H9 (cell line): ENCODE measurements at regions not wholly inside any gene's neighbourhood (a gene's known extent, or its start where the extent isn't known, plus 50 kb on each side); places are given as distances from the start of the nearest gene placed in this dataset.

Experiments used
- DNase-seq: peaks from one replicate; pipeline ENCODE4 v3.0.0-alpha.2; 2017
- H2AFZ ChIP-seq: one replicate; pipeline ENCODE4 v1.6.1; 2013; ENCODE audit warnings: mild to moderate bottlenecking, low read length, control low read depth, moderate library complexity
- H2AK5ac ChIP-seq: 2 replicates; pipeline ENCODE4 v1.6.1; 2013; ENCODE audit warnings: low read length, control low read depth, mixed read lengths; ENCODE audit not compliant: insufficient read length
- H2BK120ac ChIP-seq: one replicate; pipeline ENCODE4 v1.6.1; 2013; ENCODE audit warnings: low read depth, mild to moderate bottlenecking, low read length, control low read depth, inconsistent platforms; ENCODE audit not compliant: poor library complexity, severe bottlenecking
- H2BK12ac ChIP-seq: 2 replicates; pipeline ENCODE4 v1.6.1; 2013; ENCODE audit warnings: low read length, control low read depth, mixed read lengths, low read depth; ENCODE audit not compliant: insufficient read length
- H2BK15ac ChIP-seq: 2 replicates; pipeline ENCODE4 v1.6.1; 2013; ENCODE audit warnings: low read depth, low read length, control low read depth
- H2BK20ac ChIP-seq: one replicate; pipeline ENCODE4 v1.6.1; 2013; ENCODE audit warnings: low read depth, mild to moderate bottlenecking, low read length, control low read depth, inconsistent platforms; ENCODE audit not compliant: poor library complexity, severe bottlenecking
- H2BK5ac ChIP-seq: 2 replicates; pipeline ENCODE4 v1.6.1; 2013; ENCODE audit warnings: low read length, control low read depth, mixed read lengths; ENCODE audit not compliant: insufficient read length
- H3K14ac ChIP-seq: 2 replicates; pipeline ENCODE4 v1.6.1; 2013; ENCODE audit warnings: low read length, control low read depth; ENCODE audit not compliant: insufficient read depth
- H3K18ac ChIP-seq: 2 replicates; pipeline ENCODE4 v1.6.1; 2013; ENCODE audit warnings: low read depth, mild to moderate bottlenecking, mixed read lengths, low read length, control low read depth; ENCODE audit not compliant: insufficient read length
- H3K23ac ChIP-seq: 2 replicates; pipeline ENCODE4 v1.6.1; 2013; ENCODE audit warnings: low read length, control low read depth, mixed read lengths, low read depth; ENCODE audit not compliant: insufficient read length
- H3K23me2 ChIP-seq: 2 replicates; pipeline ENCODE4 v1.6.1; 2013; ENCODE audit warnings: low read depth, mild to moderate bottlenecking, mixed read lengths, low read length, control low read depth; ENCODE audit not compliant: insufficient read length, poor library complexity, severe bottlenecking
- H3K27ac ChIP-seq: 2 replicates; pipeline ENCODE4 v1.5.1; 2013; ENCODE audit warnings: low read length, control low read depth, mixed read lengths, low read depth; ENCODE audit not compliant: insufficient read length
- H3K27me3 ChIP-seq: 2 replicates; pipeline ENCODE4 v1.6.1; 2013; ENCODE audit warnings: low read length, control low read depth, inconsistent platforms; ENCODE audit not compliant: insufficient read depth
- H3K4ac ChIP-seq: 2 replicates; pipeline ENCODE4 v1.6.1; 2013; ENCODE audit warnings: low read depth, mild to moderate bottlenecking, control low read depth, inconsistent platforms, low read length, moderate library complexity
- H3K4me1 ChIP-seq: 2 replicates; pipeline ENCODE4 v1.6.1; 2013; ENCODE audit warnings: low read length, control low read depth, inconsistent platforms; ENCODE audit not compliant: insufficient read depth
- H3K4me2 ChIP-seq: 2 replicates; pipeline ENCODE4 v1.6.1; 2013; ENCODE audit warnings: low read length, control low read depth, mixed read lengths; ENCODE audit not compliant: insufficient read length, insufficient read depth
- H3K56ac ChIP-seq: 2 replicates; pipeline ENCODE4 v1.6.1; 2013; ENCODE audit warnings: low read depth, mild to moderate bottlenecking, mixed read lengths, low read length, control low read depth; ENCODE audit not compliant: insufficient read length
- H3K79me1 ChIP-seq: 2 replicates; pipeline ENCODE4 v1.6.1; 2013; ENCODE audit warnings: low read depth, mild to moderate bottlenecking, moderate library complexity, low read length, control low read depth, inconsistent platforms; ENCODE audit not compliant: insufficient read depth, poor library complexity, severe bottlenecking
- H3K79me2 ChIP-seq: 2 replicates; pipeline ENCODE4 v1.6.1; 2013; ENCODE audit warnings: low read length, control low read depth, inconsistent platforms; ENCODE audit not compliant: insufficient read depth
- H3K9ac ChIP-seq: 2 replicates; pipeline ENCODE4 v1.6.1; 2013; ENCODE audit warnings: low read length, control low read depth, mixed read lengths; ENCODE audit not compliant: insufficient read length; ENCODE audit errors: extremely low read depth
- H3K9me3 ChIP-seq: one replicate; pipeline ENCODE4 v1.6.1; 2013; ENCODE audit warnings: low read depth, low read length, inconsistent platforms; ENCODE audit not compliant: control insufficient read depth
- H3T11ph ChIP-seq: one replicate; pipeline ENCODE4 v1.6.1; 2013; ENCODE audit warnings: mild to moderate bottlenecking, low read length, control low read depth, inconsistent platforms
- H4K20me1 ChIP-seq: one replicate; pipeline ENCODE4 v1.6.1; 2013; ENCODE audit not compliant: control insufficient read depth, insufficient read length, insufficient read depth
- H4K5ac ChIP-seq: 2 replicates; pipeline ENCODE4 v1.6.1; 2013; ENCODE audit warnings: low read depth, mild to moderate bottlenecking, mixed read lengths, low read length, control low read depth; ENCODE audit not compliant: insufficient read length
- H4K8ac ChIP-seq: replicated peaks from 2 replicates; pipeline ENCODE4 v1.6.1; 2013; ENCODE audit warnings: low read length, control low read depth, mixed read lengths, low read depth; ENCODE audit not compliant: insufficient read length
- H4K91ac ChIP-seq: 2 replicates; pipeline ENCODE4 v1.6.1; 2013; ENCODE audit warnings: low read depth, mild to moderate bottlenecking, moderate library complexity, mixed read lengths, low read length, control low read depth; ENCODE audit not compliant: insufficient read length
- H3K27ac Mint-ChIP-seq, 3 experiments: 2 replicates in 2 of 3; 3 replicates in 1 of 3; pipeline ENCODE4 v1.8.0; 2020 to 2021; ENCODE audit warnings: mixed read lengths in 3 of 3, mild to moderate bottlenecking in 1 of 3, moderate library complexity in 1 of 3
- H3K27me3 Mint-ChIP-seq: 2 replicates; pipeline ENCODE4 v1.8.0; 2021; ENCODE audit warnings: low read depth, mild to moderate bottlenecking, moderate library complexity, mixed read lengths
- H3K36me3 Mint-ChIP-seq, 3 experiments: 2 replicates in 2 of 3; 3 replicates in 1 of 3; pipeline ENCODE4 v1.8.0; 2020 to 2021; ENCODE audit warnings: low read depth in 3 of 3, mixed read lengths in 3 of 3; ENCODE audit not compliant: insufficient read depth in 1 of 3
- H3K4me1 Mint-ChIP-seq, 2 experiments: 2 replicates each; pipeline ENCODE4 v1.8.0; 2020; ENCODE audit warnings: mixed read lengths in 2 of 2
- H3K4me3 Mint-ChIP-seq, 2 experiments: 2 replicates in 1 of 2; 3 replicates in 1 of 2; pipeline ENCODE4 v1.8.0; 2020 to 2021; ENCODE audit warnings: mild to moderate bottlenecking in 2 of 2, mixed read lengths in 2 of 2, moderate library complexity in 1 of 2
- H3K9me3 Mint-ChIP-seq, 2 experiments: 2 replicates in 1 of 2; 3 replicates in 1 of 2; pipeline ENCODE4 v1.8.0; 2020; ENCODE audit warnings: mild to moderate bottlenecking in 2 of 2, mixed read lengths in 2 of 2, moderate library complexity in 1 of 2
- CTCF ChIP-seq: fragments of 200-600 bp; sonication (generic); conservative IDR thresholded peaks from 3 replicates; pipeline ENCODE4 v1.8.0; 2021; ENCODE audit warnings: antibody characterized with exemption, mild to moderate bottlenecking
- WGBS: extraction: QIAGEN DNeasy Blood & Tissue Kit; methylation state at CpG from one replicate; pipeline ENCODE4 v1.1.7; 2013; ENCODE audit warnings: missing lambda C conversion rate, low lambda C conversion rate, mixed read lengths; ENCODE audit not compliant: insufficient read length; ENCODE audit errors: extremely low coverage; 5-methylcytosine and 5-hydroxymethylcytosine counted together

- Mint-ChIP-seq H3K27ac (no peak overlapping the region), H3K9me3 (peaks cover 0 to 4% of the 10 kb centered on the region in 2 experiments; a peak in 2 of 5 replicates), H3K36me3 (peaks cover 0 to 7% (median 4%) of the 10 kb centered on the region in 3 experiments; a peak in 2 of 7 replicates), H3K4me3 (no peak overlapping the region), H3K4me1 (peaks cover 19 to 32% of the 10 kb centered on the region in 2 experiments), H3K27me3 (no peaks in the 10 kb centered on the region)
- Histone ChIP-seq H3K79me1 (no peaks in the 10 kb centered on the region), H2BK20ac (no peak overlapping the region), H2BK12ac (no peak overlapping the region), H3K18ac (no peak overlapping the region), H3T11ph (no peak overlapping the region), H3K4me2 (no peak overlapping the region), H3K27me3 (no peaks in the 10 kb centered on the region), H3K56ac (no peak overlapping the region), H2AK5ac (no peak overlapping the region), H3K79me2 (no peaks in the 10 kb centered on the region), H3K23ac (no peak overlapping the region), H4K20me1 (no peaks in the 10 kb centered on the region), H2BK120ac (no peak overlapping the region), H4K5ac (no peak overlapping the region), H3K27ac (no peak overlapping the region), H3K9ac (no peak overlapping the region), H3K23me2 (no peaks in the 10 kb centered on the region), H4K8ac (no peak overlapping the region), H3K4ac (no peak overlapping the region), H2AFZ (no peak overlapping the region), H3K9me3 (no peaks in the 10 kb centered on the region), H2BK15ac (no peak overlapping the region), H2BK5ac (no peak overlapping the region), H3K4me1 (peaks cover 12% of the 10 kb centered on the region; the same call in 1 of the 2 replicates), H3K14ac (no peak overlapping the region), H4K91ac (no peak overlapping the region)
- no peak for DNase-seq
- no peak for TF ChIP-seq CTCF
- no CpG with 5 or more reads among the region's 5 CpGs for WGBS
Observed at GRCh38 chr12:68453876-68454275, 121.7 kb upstream of the MDM1 start.
